Astrocyte of the cerebellum (primary cell): ENCODE measurements at regions not wholly inside any gene's neighbourhood (a gene's known extent, or its start where the extent isn't known, plus 50 kb on each side); places are given as distances from the start of the nearest gene placed in this dataset.

Experiments used
- DNase-seq: peaks from one replicate; pipeline ENCODE4 v3.0.0-alpha.2; 2011; ENCODE audit warnings: low read depth
- H3K4me3 ChIP-seq: 2 replicates; pipeline ENCODE4 v1.5.1; 2011; ENCODE audit warnings: mild to moderate bottlenecking, low read depth, low read length, moderate library complexity
- in situ Hi-C: cut with HindIII; loops from 2 replicates; pipeline ENCODE4 v1.10.0; 2017; ENCODE audit warnings: low sequenced_read_pairs
- TF ChIP-seq, protein P1 (sequence below): IDR thresholded peaks from 2 replicates; pipeline ENCODE4 v1.5.1; 2012; ENCODE audit warnings: low read length, low read depth, moderate library complexity, mild to moderate bottlenecking; ENCODE audit errors: missing control alignments

DNA sequence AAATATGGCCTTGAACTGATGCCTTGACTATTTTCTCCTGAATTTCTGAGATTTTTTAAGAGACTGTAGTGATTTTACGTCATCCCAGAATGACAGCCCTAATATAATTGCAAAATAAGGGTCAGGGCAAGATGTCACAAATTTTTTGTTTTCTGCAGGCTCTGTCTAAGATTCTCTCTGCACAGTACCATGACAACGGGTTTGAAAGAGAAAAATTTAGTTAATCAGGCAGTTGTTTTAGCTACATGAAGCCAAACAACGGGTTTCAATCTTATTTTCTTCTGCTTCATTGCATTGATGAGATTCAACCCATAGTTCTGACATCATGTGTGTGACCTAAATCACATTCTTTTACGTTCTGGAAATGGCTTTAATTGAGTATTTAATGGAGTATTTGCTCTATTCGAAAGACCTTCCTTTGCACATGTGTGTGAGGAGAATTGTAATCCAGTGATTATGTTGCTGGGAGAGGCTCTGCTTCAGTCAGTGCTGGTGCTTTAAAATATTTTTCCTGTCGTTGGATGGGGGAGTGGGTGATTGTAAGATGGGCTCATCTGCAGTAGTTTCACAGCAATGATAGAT lies 118.0 kb upstream of the RHOBTB1 start:
- in situ Hi-C loops, result no loop called here
- TF ChIP-seq, protein P1, sequence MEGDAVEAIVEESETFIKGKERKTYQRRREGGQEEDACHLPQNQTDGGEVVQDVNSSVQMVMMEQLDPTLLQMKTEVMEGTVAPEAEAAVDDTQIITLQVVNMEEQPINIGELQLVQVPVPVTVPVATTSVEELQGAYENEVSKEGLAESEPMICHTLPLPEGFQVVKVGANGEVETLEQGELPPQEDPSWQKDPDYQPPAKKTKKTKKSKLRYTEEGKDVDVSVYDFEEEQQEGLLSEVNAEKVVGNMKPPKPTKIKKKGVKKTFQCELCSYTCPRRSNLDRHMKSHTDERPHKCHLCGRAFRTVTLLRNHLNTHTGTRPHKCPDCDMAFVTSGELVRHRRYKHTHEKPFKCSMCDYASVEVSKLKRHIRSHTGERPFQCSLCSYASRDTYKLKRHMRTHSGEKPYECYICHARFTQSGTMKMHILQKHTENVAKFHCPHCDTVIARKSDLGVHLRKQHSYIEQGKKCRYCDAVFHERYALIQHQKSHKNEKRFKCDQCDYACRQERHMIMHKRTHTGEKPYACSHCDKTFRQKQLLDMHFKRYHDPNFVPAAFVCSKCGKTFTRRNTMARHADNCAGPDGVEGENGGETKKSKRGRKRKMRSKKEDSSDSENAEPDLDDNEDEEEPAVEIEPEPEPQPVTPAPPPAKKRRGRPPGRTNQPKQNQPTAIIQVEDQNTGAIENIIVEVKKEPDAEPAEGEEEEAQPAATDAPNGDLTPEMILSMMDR, result no peak
- no peak overlapping the region for H3K4me3 ChIP-seq
- no peak for DNase-seq

DNA sequence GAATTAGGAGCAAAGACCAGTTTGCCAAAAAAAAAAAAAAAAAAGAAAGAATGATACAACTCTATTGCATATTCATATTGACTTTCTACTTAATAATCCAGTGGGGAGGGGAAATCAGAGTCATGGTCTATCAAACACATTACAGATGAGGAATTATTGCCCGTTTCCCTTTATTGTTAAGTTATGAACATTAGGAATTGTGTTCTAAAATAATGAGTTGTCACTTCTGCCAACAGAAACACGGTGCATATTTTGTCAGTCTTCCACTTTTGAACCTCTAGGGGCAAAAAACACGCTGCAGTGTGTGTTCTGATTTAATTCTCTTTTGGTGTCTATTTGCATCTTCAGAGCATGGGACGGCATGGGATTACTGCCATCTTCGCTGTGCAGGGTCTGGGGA lies 115.7 kb upstream of the RHOBTB1 start:
- no peak overlapping the region for H3K4me3 ChIP-seq
- in situ Hi-C loops, result no loop called here
- DNase-seq, result no peak
- TF ChIP-seq, protein P1, result no peak

DNA sequence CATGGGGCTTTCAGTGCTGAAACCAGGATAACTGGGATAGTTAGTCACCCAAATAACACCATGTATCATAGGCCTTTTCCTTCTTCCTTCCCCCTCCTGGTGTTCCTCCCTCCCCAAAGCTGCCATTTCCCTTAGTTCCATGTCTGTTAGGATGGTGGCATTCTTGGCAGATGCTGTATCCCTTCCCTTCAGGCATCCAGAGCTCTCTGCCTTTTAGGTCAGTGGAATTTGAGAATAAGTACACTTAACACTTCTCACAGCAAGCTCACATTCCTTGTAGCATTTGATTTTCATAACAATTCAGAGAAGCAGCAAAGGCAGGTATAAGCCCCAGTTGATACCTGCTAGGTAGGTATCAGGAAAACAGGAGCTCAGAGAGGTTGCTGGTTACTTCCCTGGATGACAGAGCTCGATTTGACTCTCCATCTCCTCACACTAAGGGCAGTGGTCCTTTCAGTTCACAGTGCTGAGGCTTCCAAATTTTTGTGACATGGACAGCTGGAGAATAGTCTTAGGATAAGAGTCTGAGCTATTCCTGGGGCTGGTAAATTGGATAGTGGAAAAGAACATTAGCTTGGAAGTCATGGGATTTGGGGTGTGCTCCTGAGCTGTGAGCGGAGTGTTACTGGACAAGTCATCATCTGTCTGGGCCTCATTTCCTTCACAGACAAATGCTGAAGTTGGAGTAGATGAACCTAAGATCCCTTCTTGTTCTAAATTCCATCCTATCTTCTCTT lies 108.7 kb upstream of the RHOBTB1 start:
- no peak overlapping the region for H3K4me3 ChIP-seq
- in situ Hi-C loops, result no loop called here
- no peak for DNase-seq
- TF ChIP-seq, protein P1, result no peak

DNA sequence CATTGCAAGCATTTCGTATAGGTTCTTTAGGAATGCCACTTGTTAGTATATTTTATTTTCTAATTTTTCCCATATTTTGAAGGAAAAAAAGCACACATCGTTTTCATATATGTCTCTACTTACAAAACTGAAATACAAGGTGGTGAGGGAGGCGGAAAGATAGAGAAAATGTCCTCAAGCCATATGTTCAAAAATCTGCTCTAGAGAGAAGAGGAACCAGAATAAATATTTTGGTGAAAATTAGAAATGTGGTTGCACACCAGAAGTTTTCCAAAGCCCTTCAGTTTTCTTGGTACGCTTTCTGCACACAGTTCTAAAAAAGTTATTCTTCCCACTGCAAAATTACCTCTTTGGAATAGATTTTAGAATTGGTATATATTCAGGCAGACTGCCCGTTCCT lies 107.4 kb upstream of the RHOBTB1 start:
- TF ChIP-seq, protein P1, result no peak
- in situ Hi-C loops, result no loop called here
- no peak for DNase-seq
- no peak overlapping the region for H3K4me3 ChIP-seq

DNA sequence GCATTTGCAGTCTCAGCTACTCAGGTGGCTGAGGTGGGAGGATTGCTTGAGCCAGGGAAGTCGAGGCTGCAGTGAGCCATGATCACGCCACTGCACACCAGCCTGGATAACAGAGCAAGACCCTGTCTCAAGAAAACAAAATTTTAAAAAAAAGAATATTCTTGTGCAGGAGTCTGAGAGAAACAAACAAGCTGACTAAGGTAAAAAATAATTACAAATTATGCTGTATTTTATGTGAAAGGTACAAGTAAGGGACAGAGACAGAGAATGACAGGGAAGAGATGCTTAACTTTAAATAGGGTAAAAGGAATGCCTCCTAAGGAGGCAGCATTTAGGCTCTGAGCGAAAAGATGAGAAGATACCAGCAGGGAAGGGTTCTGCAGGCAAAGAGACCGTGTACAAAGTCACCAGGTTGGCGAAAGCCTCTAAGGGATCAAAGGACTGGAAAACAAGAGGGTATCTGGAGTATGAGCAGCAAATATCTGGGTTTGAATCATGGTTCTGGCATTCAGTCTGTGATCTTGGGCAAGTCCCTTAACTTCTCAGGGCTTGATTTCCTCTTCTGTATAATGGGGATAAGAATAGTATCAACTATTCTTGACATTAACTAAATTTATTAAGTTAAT lies 106.2 kb upstream of the RHOBTB1 start:
- in situ Hi-C loops, result no loop called here
- no peak for DNase-seq

DNA sequence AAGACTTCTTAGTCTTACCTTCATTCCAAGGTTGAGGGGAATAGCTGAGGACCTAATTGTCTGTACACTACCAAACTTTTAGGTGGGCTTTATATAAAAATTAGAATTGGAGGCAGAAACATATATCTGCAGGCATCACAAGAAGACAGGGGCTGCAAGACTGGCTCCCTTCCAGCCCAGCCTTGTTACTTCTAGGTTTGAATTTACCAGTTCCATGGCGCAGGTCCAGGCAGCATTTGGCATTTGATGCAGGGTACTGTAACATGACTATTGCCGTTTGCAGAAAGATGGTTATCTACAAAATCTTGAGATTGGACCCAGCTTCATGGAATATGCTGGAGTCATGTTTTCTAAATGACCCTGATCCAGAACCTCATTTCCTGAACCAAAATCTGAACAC lies 105.4 kb upstream of the RHOBTB1 start:
- TF ChIP-seq, protein P1, result no peak

More for the DNA sequence above, 106.2 kb upstream of the RHOBTB1 start:
- H3K4me3 ChIP-seq, result no peak overlapping the region
- TF ChIP-seq, protein P1, result no peak

More for the DNA sequence above, 105.4 kb upstream of the RHOBTB1 start:
- in situ Hi-C loops, result no loop called here
- DNase-seq, result no peak
- H3K4me3 ChIP-seq, result no peak overlapping the region
